GM21367 (cell line): ENCODE measurements at regions not wholly inside any gene's neighbourhood (a gene's known extent, or its start where the extent isn't known, plus 50 kb on each side); places are given as distances from the start of the nearest gene placed in this dataset.
"Not testable (repeated sequence)": the region's sequence is repeated elsewhere in the genome, so short reads cannot be mapped to it uniquely, and the experiment has no call there.

Experiments used
- ATAC-seq: cut with Tn5 transposase; IDR thresholded peaks from one replicate; pipeline ENCODE4 v1.9.1; 2021; ENCODE audit not compliant: unreplicated experiment

DNA sequence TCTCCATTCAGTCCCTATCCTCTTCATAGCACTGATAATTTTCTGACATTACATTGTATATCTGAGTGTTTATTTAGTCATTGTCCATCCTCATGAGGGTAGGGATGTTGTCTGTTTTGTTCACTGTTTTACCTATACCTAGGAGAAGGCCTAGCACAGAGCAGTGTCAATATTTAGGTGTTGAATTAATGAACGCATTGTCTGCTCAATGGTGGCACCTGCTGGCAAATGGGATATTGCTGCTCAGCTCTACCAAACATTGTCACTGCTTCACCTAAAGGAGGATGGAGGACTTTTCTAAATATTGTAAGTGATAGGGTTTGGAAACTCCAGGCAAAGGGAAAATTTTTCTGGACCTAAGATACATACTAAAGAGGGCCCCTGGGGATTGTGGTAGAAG is 243.9 kb downstream of the RRAGC start:
- ATAC-seq: no peak

- no peak for ATAC-seq
Observed at GRCh38 chr1:38614861-38615260, 244.7 kb downstream of the RRAGC start.

GRCh38 chr1:38613996-38614395 is 245.6 kb downstream of the RRAGC start:
- no peak for ATAC-seq

- no peak for ATAC-seq
Observed at GRCh38 chr1:38612951-38613350, 246.6 kb downstream of the RRAGC start.

GRCh38 chr1:38611664-38612211 is 247.8 kb downstream of the RRAGC start:
- ATAC-seq: no peak

DNA sequence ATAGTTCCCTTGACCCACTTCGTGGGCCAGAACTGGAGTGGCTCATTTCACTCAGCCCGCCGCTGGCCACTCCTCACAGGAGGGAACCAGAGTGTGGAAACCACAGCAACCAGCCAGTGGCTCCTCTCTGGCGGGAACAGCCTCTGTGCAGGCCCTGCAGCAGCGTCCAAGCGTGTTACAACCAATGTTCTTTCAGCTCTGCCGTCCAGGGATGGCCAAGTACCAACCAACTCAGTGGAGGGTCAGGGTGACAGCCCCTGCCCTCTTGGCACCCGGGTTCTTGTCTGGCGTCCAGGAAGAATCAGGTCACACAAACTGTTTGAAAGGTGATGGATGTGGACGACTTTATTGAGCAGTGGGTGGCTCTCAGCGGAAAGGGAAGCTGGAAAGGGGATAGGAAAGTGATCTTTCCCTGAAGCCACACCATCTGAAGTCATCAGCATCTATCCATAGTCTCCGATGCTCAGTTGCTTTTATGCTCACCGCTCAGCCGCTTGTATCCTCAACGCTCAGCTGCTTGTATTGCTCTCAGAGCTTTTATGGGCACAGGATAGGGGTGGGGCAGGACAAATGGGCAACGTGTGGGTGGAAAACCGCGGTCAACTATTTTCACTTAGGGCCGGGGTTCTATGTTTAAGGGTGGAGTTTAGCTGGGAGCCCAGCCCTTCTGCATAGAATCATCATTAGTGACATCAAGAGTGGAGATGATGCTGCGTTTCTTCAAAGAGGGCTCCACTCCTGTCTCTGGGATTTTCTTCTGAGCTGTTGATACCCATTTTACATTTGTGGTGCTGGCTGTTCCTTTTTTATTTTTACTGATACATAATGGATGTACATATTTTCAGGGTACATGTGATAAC is 250.2 kb downstream of the RRAGC start:
- no peak for ATAC-seq

GRCh38 chr1:38608202-38608864 is 251.2 kb downstream of the RRAGC start:
- ATAC-seq: no peak

DNA sequence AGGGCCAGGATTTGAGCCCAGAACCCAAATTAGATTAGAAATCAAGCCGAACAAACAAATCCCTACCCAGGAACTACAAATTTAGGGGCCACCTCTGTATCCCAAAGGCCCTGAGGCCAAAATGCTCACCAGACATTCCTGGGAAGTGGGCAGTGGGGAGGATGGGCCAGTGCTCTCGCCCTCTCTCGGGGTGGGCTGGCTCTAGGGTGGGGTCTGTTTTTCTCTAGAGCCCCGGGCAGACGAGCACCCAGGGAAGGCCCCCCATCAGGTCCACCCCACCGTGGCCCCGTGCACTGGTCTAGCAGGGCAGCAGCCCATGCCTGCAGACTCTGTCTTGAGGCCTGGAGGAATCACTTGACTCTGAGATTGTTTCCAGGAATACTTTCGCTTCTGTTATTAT is 252.0 kb downstream of the RRAGC start:
- ATAC-seq: no peak

- ATAC-seq: no peak
Observed at GRCh38 chr1:38605063-38605462, 254.5 kb downstream of the RRAGC start.

- ATAC-seq: no peak
Observed at GRCh38 chr1:38603907-38604306, 255.7 kb downstream of the RRAGC start.

- ATAC-seq: no peak
Observed at GRCh38 chr1:38600905-38601304, 258.7 kb downstream of the RRAGC start.

DNA sequence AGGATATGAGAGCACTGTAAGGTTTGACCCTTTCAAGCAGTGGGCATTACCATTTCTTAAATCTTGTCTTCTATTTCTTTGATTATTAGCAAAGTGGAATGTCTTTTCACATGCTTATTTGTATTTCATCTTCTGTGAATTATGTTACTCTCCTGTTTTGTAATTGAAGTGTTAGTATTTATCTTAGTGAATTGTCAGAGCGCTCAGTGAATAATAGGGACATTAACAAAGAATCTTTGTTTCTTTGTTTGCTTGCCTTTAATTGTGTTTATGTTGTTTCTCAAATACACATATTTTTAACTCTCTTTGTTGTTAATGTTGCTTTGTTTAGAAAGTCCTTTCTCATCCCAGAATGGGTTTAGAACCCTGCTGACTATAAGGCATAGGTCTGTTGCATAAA is 259.3 kb downstream of the RRAGC start:
- no peak for ATAC-seq

DNA sequence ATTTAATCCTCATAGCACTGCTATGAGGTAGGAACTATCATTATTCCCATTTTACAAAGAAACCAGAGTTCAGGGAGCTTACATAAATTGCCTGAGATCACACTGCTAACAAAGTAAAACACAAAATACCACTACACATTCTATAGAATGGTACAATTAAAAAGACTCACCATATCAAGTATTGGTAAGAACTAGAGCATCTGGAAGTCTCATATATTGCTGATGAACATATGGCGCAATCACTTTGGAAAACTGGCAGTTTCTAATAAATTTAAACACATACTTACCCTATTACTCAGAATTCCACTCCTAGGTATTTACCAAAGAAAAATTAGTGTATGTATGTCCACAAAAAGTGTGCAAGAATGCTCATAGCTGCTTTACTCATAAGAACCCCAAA is 261.5 kb downstream of the RRAGC start:
- no peak for ATAC-seq

GRCh38 chr1:38589036-38589435 is 270.5 kb downstream of the RRAGC start:
- ATAC-seq: no peak

- ATAC-seq: no peak
Observed at GRCh38 chr1:38587766-38588165, 271.8 kb downstream of the RRAGC start.

DNA sequence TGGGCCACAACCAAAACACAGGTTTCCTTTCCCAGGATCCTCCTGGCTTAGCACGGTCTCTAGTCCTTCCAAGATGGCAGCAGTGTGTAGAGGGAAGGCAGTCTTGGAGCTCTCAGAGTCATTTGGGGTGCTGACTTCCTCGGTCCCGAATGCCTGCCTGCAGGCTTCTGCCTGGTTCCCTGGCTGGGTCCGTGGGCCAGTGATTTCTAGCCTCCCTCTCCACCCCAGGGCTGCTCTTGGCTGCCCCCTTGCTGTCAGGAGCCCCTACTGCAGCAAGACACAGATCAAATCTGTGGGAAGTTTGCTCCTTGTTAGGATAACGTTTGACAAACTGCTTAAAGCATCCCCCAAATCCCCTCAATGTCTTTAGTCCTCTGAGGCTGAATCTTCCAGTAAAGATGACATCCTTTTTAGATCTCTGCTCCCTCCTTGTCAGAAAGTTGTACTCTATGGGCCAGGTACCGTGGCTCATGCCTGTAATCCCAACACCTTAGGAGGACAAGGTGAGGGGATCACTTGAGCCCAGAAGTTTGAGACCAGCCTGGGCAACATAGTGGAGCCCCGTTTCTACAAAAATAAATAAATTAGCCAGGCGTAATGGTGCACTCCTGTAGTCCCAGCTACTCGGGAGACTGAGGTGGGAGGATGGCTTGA is 272.5 kb downstream of the RRAGC start:
- no peak for ATAC-seq

DNA sequence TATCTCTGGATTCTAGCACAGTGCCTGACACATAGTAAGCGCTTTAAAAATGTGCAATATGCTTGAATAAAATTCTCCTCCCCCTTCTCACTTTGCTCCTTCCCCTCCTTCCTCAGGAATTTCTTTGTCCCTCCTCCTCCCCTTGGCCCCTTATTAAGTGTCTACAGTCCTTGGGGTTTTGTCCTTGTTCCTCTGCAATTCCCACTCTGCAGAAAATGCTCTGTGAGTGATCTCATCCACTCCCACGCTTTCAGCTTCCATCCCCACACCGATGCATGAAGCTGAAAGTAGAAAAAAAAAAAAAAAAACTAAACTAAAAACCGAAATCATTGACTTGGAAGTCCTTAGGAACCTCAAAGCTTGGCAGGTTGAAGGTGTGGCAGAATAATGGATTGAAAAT is 273.6 kb downstream of the RRAGC start:
- no peak for ATAC-seq

DNA sequence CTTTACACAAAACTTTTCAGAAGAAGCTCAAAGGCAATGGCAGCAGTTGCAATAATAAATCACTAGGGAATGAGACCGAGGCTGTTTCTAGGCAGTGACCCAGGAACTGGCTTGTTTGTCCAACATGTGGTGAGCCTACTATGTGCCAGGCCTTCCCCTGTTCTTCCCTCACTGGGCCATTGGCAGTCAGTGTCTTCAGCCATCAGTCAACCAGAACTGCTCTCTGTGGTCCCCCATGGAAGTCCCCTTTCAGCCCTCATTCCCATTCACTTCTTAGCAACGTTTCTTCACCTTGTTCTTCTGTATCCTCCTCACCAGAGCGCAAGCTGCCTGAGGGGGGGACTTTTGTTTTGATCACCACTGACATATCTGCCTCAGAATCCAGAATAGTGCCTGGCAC is 274.1 kb downstream of the RRAGC start:
- ATAC-seq: no peak

DNA sequence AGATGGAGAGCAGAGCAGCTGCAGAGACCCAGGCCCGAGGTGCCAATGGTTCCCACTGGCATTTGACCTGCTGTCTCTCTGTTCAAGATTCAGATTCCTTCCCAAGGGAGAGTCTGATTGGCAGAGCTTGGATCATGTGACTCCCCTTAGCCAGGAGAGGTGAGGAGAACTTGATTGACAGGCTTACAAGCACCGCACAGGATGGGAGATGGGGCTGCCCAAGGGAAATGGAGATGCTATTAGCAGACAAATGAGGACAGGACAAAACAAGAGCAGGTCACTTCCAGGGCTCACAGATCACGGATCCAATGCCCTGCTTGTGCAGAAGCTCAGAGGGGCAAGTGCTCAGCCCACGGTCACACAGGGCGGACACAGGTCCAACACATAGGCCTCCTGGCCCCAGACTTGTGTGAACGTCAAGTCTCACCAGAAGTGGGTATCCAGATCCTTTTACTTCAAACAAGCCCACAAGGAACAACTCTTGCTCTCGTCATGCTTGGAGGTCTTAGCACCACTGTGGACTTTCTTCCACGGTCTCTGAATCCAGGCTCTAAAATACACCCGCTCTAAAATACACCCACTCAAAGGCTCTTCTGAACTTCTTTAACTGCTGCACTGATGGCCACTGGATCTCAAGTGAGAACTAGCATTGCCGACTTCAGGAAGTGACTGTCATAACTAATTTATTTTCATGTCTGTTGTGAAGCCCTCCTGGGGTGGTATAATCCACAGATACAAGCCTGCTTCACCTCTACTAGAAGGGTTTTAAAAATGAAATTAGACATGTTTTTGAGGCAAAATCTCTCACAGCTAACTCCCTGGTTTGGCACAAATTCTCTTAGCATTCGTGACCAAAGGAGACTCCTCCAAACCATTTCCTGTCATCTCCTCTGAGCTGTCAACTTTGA is 274.9 kb downstream of the RRAGC start:
- no peak for ATAC-seq

DNA sequence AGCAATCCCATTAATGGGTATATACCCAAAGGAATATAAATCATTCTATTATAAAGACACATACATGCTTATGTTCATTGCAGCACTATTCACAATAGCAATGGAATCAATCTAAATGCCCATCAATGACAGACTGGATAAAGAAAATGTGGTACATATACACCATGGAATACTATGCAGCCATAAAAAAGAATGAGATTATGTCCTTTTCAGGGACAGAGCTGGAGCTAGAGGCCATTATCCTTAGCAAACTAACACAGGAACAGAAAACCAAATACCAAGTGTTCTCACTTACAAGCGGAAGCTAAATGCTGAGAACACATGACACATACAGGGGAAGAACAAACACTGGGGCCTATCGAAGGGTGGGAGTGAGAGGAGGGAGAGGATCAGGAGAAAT is 276.3 kb downstream of the RRAGC start:
- ATAC-seq: not testable (repeated sequence)

DNA sequence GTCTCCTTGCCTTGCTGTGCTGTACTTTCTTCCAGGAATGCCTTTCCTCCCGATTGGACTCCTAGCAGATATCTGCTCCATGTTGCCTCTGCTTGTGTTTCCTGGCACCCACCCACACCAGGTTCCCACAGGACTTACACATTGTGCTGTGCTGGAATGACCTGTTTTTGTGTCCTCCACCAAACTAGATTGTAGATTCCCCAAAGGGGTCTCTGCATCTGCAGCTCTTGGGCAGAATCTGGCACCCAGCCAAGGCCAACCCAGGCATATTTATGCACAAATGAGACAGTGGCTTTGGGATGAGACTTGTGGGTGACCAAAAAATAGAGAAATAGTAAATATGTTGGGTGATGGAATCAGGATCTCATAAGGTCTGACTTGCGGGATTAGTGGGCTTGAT is 278.2 kb downstream of the RRAGC start:
- ATAC-seq: no peak
